ENCODE measurements at regions not wholly inside any gene's neighbourhood (a gene's known extent, or its start where the extent isn't known, plus 50 kb on each side); places are given as distances from the start of the nearest gene placed in this dataset.

DNA sequence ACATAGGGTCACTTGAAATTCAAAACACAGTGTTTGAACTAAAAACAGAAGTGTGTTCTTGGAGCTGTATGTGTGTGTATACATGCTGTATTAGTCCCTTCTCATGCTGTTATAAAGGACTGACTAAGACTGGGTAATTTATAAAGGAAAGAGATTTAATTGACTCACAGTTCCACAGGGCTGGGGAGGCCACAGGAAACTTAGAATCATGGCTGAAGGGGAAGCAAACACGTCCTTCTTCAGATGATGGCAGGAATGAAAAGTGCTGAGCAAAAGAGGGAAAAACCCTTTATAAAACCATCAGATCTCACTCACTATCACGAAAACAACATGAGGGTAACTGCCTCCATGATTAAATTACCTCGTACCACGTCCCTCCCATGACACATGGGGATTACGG lies 224.1 kb downstream of the BCAT1 start:
- Histone ChIP-seq H4K91ac (ENCODE audit: low read depth, low read length) (no peak overlapping the region), H2BK5ac (ENCODE audit: low read depth, low read length, poor library complexity) (no peak overlapping the region), H2BK120ac (ENCODE audit: insufficient read depth, low read length, poor library complexity) (no peak overlapping the region), H3K9ac (ENCODE audit: low read length) (no peak overlapping the region), H2AK5ac (ENCODE audit: low read length) (no peak overlapping the region), H3K23ac (ENCODE audit: low read length) (no peak overlapping the region), H4K12ac (ENCODE audit: low read depth, low read length) (no peak overlapping the region), H3K36me3 (ENCODE audit: control insufficient read depth in 1 of 2, insufficient read depth in 2 of 2, low read length in 2 of 2) (no peaks in the 10 kb centered on the region), H3K4me2 (ENCODE audit: low read length) (no peak overlapping the region), H3K4me1 (ENCODE audit: control insufficient read depth in 1 of 2, insufficient read depth in 2 of 2, low read length in 2 of 2) (no peaks in the 10 kb centered on the region), H3K27me3 (ENCODE audit: insufficient read depth, low read length) (no peaks in the 10 kb centered on the region), H2AFZ (ENCODE audit: insufficient read depth, low read length, poor library complexity) (no peak overlapping the region), H2BK12ac (ENCODE audit: low read length) (no peak overlapping the region), H3K79me2 (ENCODE audit: control insufficient read depth, insufficient read depth, low read length, poor library complexity) (no peaks in the 10 kb centered on the region), H3K27ac (ENCODE audit: low read depth, low read length) (no peak overlapping the region), H4K8ac (ENCODE audit: low read depth, low read length) (no peak overlapping the region), H3K14ac (ENCODE audit: low read length) (no peak overlapping the region), H3K4me3 (ENCODE audit: low read depth, low read length) (no peak overlapping the region), H3K79me1 (ENCODE audit: low read length) (no peaks in the 10 kb centered on the region), H3K4ac (ENCODE audit: low read depth, low read length) (no peak overlapping the region), H3K18ac (ENCODE audit: low read length) (no peak overlapping the region), H3K9me3 (ENCODE audit: insufficient read depth, low read depth, low read length) (no peaks in the 10 kb centered on the region)
- DNase-seq, result no peak
- no CpG with 5 or more reads among the region's 5 CpGs for WGBS (ENCODE audit: extremely low coverage, insufficient coverage, insufficient read length)

DNA sequence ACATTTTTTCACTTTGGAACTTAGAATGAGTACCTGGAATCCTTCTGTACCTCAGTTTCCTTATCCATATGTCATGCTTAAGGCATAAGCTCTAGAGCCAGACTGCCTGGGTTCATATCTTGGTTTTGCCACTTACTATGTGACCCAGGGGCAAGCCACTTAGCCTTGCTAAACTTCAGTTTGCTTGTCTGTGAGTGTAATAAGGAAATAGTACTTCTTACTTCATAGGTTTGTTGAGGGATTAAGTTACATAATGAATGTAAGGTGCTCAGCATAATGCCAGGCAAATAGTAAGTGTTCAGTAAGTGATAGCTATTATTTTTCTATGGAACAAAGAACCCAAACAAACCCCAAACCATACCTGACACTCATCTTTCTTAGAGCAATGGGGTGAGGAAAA lies 225.1 kb downstream of the BCAT1 start:
- no peak overlapping the region for H4K91ac ChIP-seq (ENCODE audit: low read depth, low read length)
- H4K8ac ChIP-seq (ENCODE audit: low read depth, low read length), result no peak overlapping the region
- no peak overlapping the region for H3K4me2 ChIP-seq (ENCODE audit: low read length)
- no peaks in the 10 kb centered on the region for H3K36me3 ChIP-seq (ENCODE audit: control insufficient read depth in 1 of 2, insufficient read depth in 2 of 2, low read length in 2 of 2)
- H3K79me2 ChIP-seq (ENCODE audit: control insufficient read depth, insufficient read depth, low read length, poor library complexity), result no peaks in the 10 kb centered on the region
- H2BK120ac ChIP-seq (ENCODE audit: insufficient read depth, low read length, poor library complexity), result no peak overlapping the region
- H2AFZ ChIP-seq (ENCODE audit: insufficient read depth, low read length, poor library complexity), result no peak overlapping the region
- no peak overlapping the region for H3K18ac ChIP-seq (ENCODE audit: low read length)
- H3K27me3 ChIP-seq (ENCODE audit: insufficient read depth, low read length), result no peaks in the 10 kb centered on the region
- no peak overlapping the region for H3K4me3 ChIP-seq (ENCODE audit: low read depth, low read length)
- no peak overlapping the region for H3K23ac ChIP-seq (ENCODE audit: low read length)
- H3K4me1 ChIP-seq (ENCODE audit: control insufficient read depth in 1 of 2, insufficient read depth in 2 of 2, low read length in 2 of 2), result no peaks in the 10 kb centered on the region
- no peak overlapping the region for H4K12ac ChIP-seq (ENCODE audit: low read depth, low read length)
- H2BK12ac ChIP-seq (ENCODE audit: low read length), result no peak overlapping the region
- no peak overlapping the region for H2AK5ac ChIP-seq (ENCODE audit: low read length)
- H3K79me1 ChIP-seq (ENCODE audit: low read length), result no peaks in the 10 kb centered on the region
- no peak for DNase-seq
- no peak overlapping the region for H3K9ac ChIP-seq (ENCODE audit: low read length)
- no peak overlapping the region for H2BK5ac ChIP-seq (ENCODE audit: low read depth, low read length, poor library complexity)
- H3K27ac ChIP-seq (ENCODE audit: low read depth, low read length), result no peak overlapping the region
- no peak overlapping the region for H3K4ac ChIP-seq (ENCODE audit: low read depth, low read length)
- H3K9me3 ChIP-seq (ENCODE audit: insufficient read depth, low read depth, low read length), result no peaks in the 10 kb centered on the region
- H3K14ac ChIP-seq (ENCODE audit: low read length), result no peak overlapping the region

DNA sequence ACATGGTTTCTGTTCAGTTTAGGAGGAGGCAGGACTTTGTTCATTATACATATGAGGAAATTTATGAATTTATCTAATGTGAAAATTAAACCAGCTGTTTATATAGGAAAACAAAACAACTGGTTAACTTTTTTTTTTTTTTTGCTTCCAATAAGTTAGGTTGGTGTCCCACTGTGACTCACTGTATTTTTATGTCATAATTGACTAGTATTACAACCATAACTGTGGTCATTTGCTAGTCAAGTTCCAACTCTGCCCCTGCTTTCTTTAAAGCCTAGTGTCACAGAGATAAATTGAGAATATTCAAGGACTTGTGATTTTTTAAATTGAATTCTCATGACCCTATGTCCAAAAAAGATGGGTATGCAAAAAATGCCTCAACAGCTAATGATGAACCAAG lies 227.7 kb downstream of the BCAT1 start:
- Histone ChIP-seq H3K4ac (ENCODE audit: low read depth, low read length) (no peak overlapping the region), H3K4me1 (ENCODE audit: control insufficient read depth in 1 of 2, insufficient read depth in 2 of 2, low read length in 2 of 2) (no peaks in the 10 kb centered on the region), H3K4me2 (ENCODE audit: low read length) (no peak overlapping the region), H2BK5ac (ENCODE audit: low read depth, low read length, poor library complexity) (no peak overlapping the region), H2BK12ac (ENCODE audit: low read length) (no peak overlapping the region), H3K27me3 (ENCODE audit: insufficient read depth, low read length) (no peaks in the 10 kb centered on the region), H3K9ac (ENCODE audit: low read length) (no peak overlapping the region), H2AK5ac (ENCODE audit: low read length) (no peak overlapping the region), H3K4me3 (ENCODE audit: low read depth, low read length) (no peak overlapping the region), H3K18ac (ENCODE audit: low read length) (no peak overlapping the region), H3K14ac (ENCODE audit: low read length) (no peak overlapping the region), H4K12ac (ENCODE audit: low read depth, low read length) (no peak overlapping the region), H3K23ac (ENCODE audit: low read length) (no peak overlapping the region), H2BK120ac (ENCODE audit: insufficient read depth, low read length, poor library complexity) (no peak overlapping the region), H3K27ac (ENCODE audit: low read depth, low read length) (no peak overlapping the region), H3K36me3 (ENCODE audit: control insufficient read depth in 1 of 2, insufficient read depth in 2 of 2, low read length in 2 of 2) (no peaks in the 10 kb centered on the region), H3K79me1 (ENCODE audit: low read length) (no peaks in the 10 kb centered on the region), H2AFZ (ENCODE audit: insufficient read depth, low read length, poor library complexity) (no peak overlapping the region), H3K79me2 (ENCODE audit: control insufficient read depth, insufficient read depth, low read length, poor library complexity) (no peaks in the 10 kb centered on the region), H3K9me3 (ENCODE audit: insufficient read depth, low read depth, low read length) (no peaks in the 10 kb centered on the region), H4K91ac (ENCODE audit: low read depth, low read length) (no peak overlapping the region), H4K8ac (ENCODE audit: low read depth, low read length) (no peak overlapping the region)
- no peak for DNase-seq

DNA sequence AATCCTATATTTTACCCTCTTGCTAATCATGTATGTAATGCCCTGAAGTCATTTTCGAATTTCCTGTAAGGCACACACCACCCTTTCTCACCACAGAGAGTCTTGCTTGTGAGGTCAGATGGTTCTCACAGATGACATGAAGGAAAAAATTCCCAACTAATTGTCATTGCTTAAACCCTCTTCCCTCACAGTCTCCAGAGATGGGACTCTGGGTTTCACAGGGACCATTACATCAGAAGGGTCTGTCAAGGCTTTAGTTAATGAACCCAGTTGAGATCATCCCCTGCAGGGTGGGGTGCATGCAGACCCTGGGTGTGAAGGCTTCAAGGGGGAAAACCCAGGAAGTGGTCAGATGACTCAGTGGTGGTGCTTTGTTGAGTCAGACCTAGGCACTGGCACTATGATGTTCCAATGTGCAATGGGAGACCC lies 229.6 kb downstream of the BCAT1 start:
- H2BK5ac ChIP-seq (ENCODE audit: low read depth, low read length, poor library complexity), result no peak overlapping the region
- peak; percentile 6 to 15 for DNase-seq
- H3K4ac ChIP-seq (ENCODE audit: low read depth, low read length), result no peak overlapping the region
- no peak overlapping the region for H4K12ac ChIP-seq (ENCODE audit: low read depth, low read length)
- no peak overlapping the region for H2AK5ac ChIP-seq (ENCODE audit: low read length)
- H4K8ac ChIP-seq (ENCODE audit: low read depth, low read length), result no peak overlapping the region
- H3K27me3 ChIP-seq (ENCODE audit: insufficient read depth, low read length), result no peaks in the 10 kb centered on the region
- no peaks in the 10 kb centered on the region for H3K79me2 ChIP-seq (ENCODE audit: control insufficient read depth, insufficient read depth, low read length, poor library complexity)
- H2AFZ ChIP-seq (ENCODE audit: insufficient read depth, low read length, poor library complexity), result no peak overlapping the region
- WGBS (ENCODE audit: extremely low coverage, insufficient coverage, insufficient read length), result no CpG with 5 or more reads among the region's 1 CpG
- no peak overlapping the region for H3K9ac ChIP-seq (ENCODE audit: low read length)
- H3K14ac ChIP-seq (ENCODE audit: low read length), result no peak overlapping the region
- no peak overlapping the region for H3K4me3 ChIP-seq (ENCODE audit: low read depth, low read length)
- H3K23ac ChIP-seq (ENCODE audit: low read length), result no peak overlapping the region
- H4K91ac ChIP-seq (ENCODE audit: low read depth, low read length), result no peak overlapping the region
- H3K79me1 ChIP-seq (ENCODE audit: low read length), result no peaks in the 10 kb centered on the region
- H3K4me1 ChIP-seq (ENCODE audit: control insufficient read depth in 1 of 2, insufficient read depth in 2 of 2, low read length in 2 of 2), result no peaks in the 10 kb centered on the region
- H3K18ac ChIP-seq (ENCODE audit: low read length), result no peak overlapping the region
- no peaks in the 10 kb centered on the region for H3K36me3 ChIP-seq (ENCODE audit: control insufficient read depth in 1 of 2, insufficient read depth in 2 of 2, low read length in 2 of 2)
- no peaks in the 10 kb centered on the region for H3K9me3 ChIP-seq (ENCODE audit: insufficient read depth, low read depth, low read length)
- H2BK12ac ChIP-seq (ENCODE audit: low read length), result no peak overlapping the region
- H3K4me2 ChIP-seq (ENCODE audit: low read length), result no peak overlapping the region
- H2BK120ac ChIP-seq (ENCODE audit: insufficient read depth, low read length, poor library complexity), result no peak overlapping the region
- no peak overlapping the region for H3K27ac ChIP-seq (ENCODE audit: low read depth, low read length)

- no peaks in the 10 kb centered on the region for H3K36me3 ChIP-seq (ENCODE audit: control insufficient read depth in 1 of 2, insufficient read depth in 2 of 2, low read length in 2 of 2)
- H3K14ac ChIP-seq (ENCODE audit: low read length), result no peak overlapping the region
- no peaks in the 10 kb centered on the region for H3K79me1 ChIP-seq (ENCODE audit: low read length)
- no peak overlapping the region for H4K91ac ChIP-seq (ENCODE audit: low read depth, low read length)
- no peaks in the 10 kb centered on the region for H3K27me3 ChIP-seq (ENCODE audit: insufficient read depth, low read length)
- no peak overlapping the region for H4K12ac ChIP-seq (ENCODE audit: low read depth, low read length)
- no peak overlapping the region for H3K4me2 ChIP-seq (ENCODE audit: low read length)
- H3K9me3 ChIP-seq (ENCODE audit: insufficient read depth, low read depth, low read length), result no peaks in the 10 kb centered on the region
- no peak overlapping the region for H3K9ac ChIP-seq (ENCODE audit: low read length)
- H2BK12ac ChIP-seq (ENCODE audit: low read length), result no peak overlapping the region
- no peak overlapping the region for H2BK120ac ChIP-seq (ENCODE audit: insufficient read depth, low read length, poor library complexity)
- no peak overlapping the region for H3K4ac ChIP-seq (ENCODE audit: low read depth, low read length)
- no peak overlapping the region for H2AK5ac ChIP-seq (ENCODE audit: low read length)
- no peak overlapping the region for H3K27ac ChIP-seq (ENCODE audit: low read depth, low read length)
- no peak overlapping the region for H4K8ac ChIP-seq (ENCODE audit: low read depth, low read length)
- H2AFZ ChIP-seq (ENCODE audit: insufficient read depth, low read length, poor library complexity), result no peak overlapping the region
- H3K23ac ChIP-seq (ENCODE audit: low read length), result no peak overlapping the region
- H3K18ac ChIP-seq (ENCODE audit: low read length), result no peak overlapping the region
- no peak overlapping the region for H2BK5ac ChIP-seq (ENCODE audit: low read depth, low read length, poor library complexity)
- no peak overlapping the region for H3K4me3 ChIP-seq (ENCODE audit: low read depth, low read length)
- H3K79me2 ChIP-seq (ENCODE audit: control insufficient read depth, insufficient read depth, low read length, poor library complexity), result no peaks in the 10 kb centered on the region
- WGBS (ENCODE audit: extremely low coverage, insufficient coverage, insufficient read length), result no CpG with 5 or more reads among the region's 1 CpG
- no peaks in the 10 kb centered on the region for H3K4me1 ChIP-seq (ENCODE audit: control insufficient read depth in 1 of 2, insufficient read depth in 2 of 2, low read length in 2 of 2)
- DNase-seq, result no peak
Measured at GRCh38 chr12:24718617-24719016, 230.3 kb downstream of the BCAT1 start.

Measured in trophoblast cell (in vitro differentiated cells and primary cell).